ENCODE measurements at regions not wholly inside any gene's neighbourhood (a gene's known extent, or its start where the extent isn't known, plus 50 kb on each side); places are given as distances from the start of the nearest gene placed in this dataset.

GRCh38 chr9:1701113-1701512 is 314.0 kb upstream of the SMARCA2 start:
- no peak for DNase-seq (ENCODE audit: extremely low spot score)
- no peak for TF ChIP-seq CTCF (IDR thresholded peaks at IDR 0.05; ENCODE audit: control extremely low read depth, extremely low read depth, low read depth, missing control alignments)
- ChIA-PET CTCF (no interaction called here), POLR2A (no interaction called here)

- TF ChIP-seq CTCF (IDR thresholded peaks at IDR 0.05; ENCODE audit: control extremely low read depth, extremely low read depth, low read depth, missing control alignments): no peak
- ChIA-PET CTCF (no interaction called here), POLR2A (no interaction called here)
- DNase-seq (ENCODE audit: extremely low spot score): no peak
Observed at GRCh38 chr9:1702701-1703100, 312.4 kb upstream of the SMARCA2 start.

- ChIA-PET CTCF (interaction anchor here (0.8 to 1.3 kb wide), 2 partner anchors 13 to 131 kb away, joined by 3 read pairs; no protein-coding TSS in a partner anchor), POLR2A (no interaction called here)
- TF ChIP-seq CTCF (IDR thresholded peaks at IDR 0.05; ENCODE audit: control extremely low read depth, extremely low read depth, low read depth, missing control alignments): no peak
- no peak for DNase-seq (ENCODE audit: extremely low spot score)
Observed at GRCh38 chr9:1707291-1707690, 307.9 kb upstream of the SMARCA2 start.

- POLR2A ChIA-PET: no interaction called here
- CTCF ChIA-PET: interaction anchor here (1.2 to 1.9 kb wide), 2 partner anchors 132 to 164 kb away, joined by 3 to 5 read pairs; no protein-coding TSS in a partner anchor
- no peak for DNase-seq (ENCODE audit: extremely low spot score)
- TF ChIP-seq CTCF (IDR thresholded peaks at IDR 0.05; ENCODE audit: control extremely low read depth, extremely low read depth, low read depth, missing control alignments): no peak
Observed at GRCh38 chr9:1708219-1708618, 306.9 kb upstream of the SMARCA2 start.

- peak; percentile 25 for TF ChIP-seq CTCF (IDR thresholded peaks at IDR 0.05; ENCODE audit: control extremely low read depth, extremely low read depth, low read depth, missing control alignments)
- DNase-seq (ENCODE audit: extremely low spot score): peak; percentile 17
- ChIA-PET POLR2A (interaction anchor here (0.6 kb wide), 1 partner anchor 306 kb away, joined by 3 read pairs; the partner anchor contains the start of gene SMARCA2), CTCF (interaction anchor here (1.0 to 1.9 kb wide), 5 partner anchors 11 to 249 kb away, joined by 3 to 5 read pairs (median 5); no protein-coding TSS in a partner anchor)
Observed at GRCh38 chr9:1709347-1709746, 305.8 kb upstream of the SMARCA2 start.

- CTCF ChIA-PET: interaction anchor here (1.8 kb wide), 1 partner anchor 8 kb away, joined by 4 read pairs; no protein-coding TSS in a partner anchor
- POLR2A ChIA-PET: no interaction called here
- TF ChIP-seq CTCF (IDR thresholded peaks at IDR 0.05; ENCODE audit: control extremely low read depth, extremely low read depth, low read depth, missing control alignments): no peak
- DNase-seq (ENCODE audit: extremely low spot score): no peak
Observed at GRCh38 chr9:1712861-1713450, 302.2 kb upstream of the SMARCA2 start.

Data from GM10248 (cell line).